ENCODE measurements at regions not wholly inside any gene's neighbourhood (a gene's known extent, or its start where the extent isn't known, plus 50 kb on each side); places are given as distances from the start of the nearest gene placed in this dataset.
"Not testable (repeated sequence)": the region's sequence is repeated elsewhere in the genome, so short reads cannot be mapped to it uniquely, and the experiment has no call there.

- DNase-seq, result no peak
Observed at GRCh38 chr3:144963810-144964209, 992.2 kb downstream of the DIPK2A start.

DNA sequence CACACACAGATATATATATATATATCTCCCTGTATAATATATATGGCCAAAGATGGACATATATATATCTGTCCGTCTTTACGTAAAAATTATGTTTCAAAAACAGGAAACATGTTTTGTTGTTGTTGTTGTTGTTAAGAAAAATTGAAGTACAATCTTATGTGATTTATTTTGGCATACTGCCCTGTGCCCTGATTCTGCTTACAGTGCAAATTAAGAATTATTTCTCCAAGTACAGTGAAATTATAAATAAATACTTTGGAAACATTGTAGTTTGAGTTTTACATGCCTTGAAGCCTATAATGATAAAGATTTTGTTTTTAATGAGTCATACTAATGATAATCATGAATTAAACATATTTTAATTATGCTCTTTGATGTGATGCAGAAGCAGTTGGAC is 994.9 kb downstream of the DIPK2A start:
- no peak for DNase-seq

DNA sequence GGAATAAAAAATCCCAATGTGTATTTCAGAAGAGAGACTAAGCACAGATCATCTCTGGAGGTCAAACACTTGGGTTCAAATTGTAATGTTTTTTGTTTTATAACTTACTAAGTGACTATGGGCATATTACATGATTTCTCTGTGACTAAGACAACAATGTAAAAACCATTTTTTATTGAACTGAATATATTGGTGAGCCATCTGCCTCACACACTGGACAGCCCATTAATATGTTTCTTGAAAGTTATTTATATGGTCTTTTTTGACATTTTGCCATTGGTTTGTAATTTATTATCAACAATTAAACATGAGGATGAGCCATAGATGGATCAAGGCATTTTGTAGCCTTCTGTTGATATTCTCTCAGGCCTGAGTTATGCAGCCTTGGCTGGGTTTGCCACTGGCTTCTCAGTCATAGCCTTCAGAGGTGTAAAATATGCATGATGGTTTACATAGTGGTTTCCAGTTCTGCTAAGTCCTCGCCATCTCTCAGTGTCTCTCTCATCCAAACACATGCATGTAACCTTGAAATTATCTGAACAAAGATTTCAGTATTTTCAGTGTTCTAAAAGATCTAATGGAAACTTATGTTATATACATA is 997.2 kb downstream of the DIPK2A start:
- DNase-seq, result no peak

DNA sequence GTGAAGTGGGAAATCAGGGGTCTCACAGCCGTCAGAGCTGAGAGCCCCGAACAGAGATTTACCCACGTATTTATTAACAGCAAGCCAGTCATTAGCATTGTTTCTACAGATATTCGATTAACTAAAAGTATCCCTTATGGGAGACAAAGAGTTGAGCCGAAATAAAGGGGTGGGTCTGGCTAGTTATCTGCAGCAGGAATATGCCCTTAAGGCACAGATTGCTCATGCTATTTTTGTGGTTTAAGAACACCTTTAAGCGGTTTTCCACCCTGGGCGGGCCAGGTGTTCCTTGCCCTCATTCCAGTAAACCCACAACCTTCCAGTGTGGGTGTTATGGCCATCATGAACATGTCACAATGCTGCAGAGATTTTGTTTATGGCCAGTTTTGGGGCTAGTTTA is 1012.9 kb downstream of the DIPK2A start:
- DNase-seq, result not testable (repeated sequence)

- no peak for DNase-seq
Observed at GRCh38 chr3:144989807-144990206, 1018.2 kb downstream of the DIPK2A start.

GRCh38 chr3:144995856-144996255 is 1024.2 kb downstream of the DIPK2A start:
- no peak for DNase-seq

DNA sequence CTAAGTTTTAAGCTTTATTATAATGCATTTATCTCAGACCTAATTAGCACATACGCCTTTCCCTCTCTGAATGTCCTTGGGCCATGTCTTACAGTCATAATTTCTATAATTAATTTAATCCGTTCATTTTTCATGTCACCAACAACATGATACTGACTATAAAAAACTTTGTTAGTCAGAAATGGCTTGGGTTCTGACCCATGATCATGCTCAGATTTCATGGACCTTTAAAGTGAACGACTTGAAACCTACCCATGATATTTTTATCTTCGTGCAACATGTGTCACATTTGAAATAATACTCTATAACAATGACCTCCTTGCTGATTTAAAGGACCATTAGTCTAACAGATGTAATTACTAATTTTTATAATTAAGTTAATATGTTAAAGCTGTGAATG is 1033.8 kb downstream of the DIPK2A start:
- no peak for DNase-seq

DNA sequence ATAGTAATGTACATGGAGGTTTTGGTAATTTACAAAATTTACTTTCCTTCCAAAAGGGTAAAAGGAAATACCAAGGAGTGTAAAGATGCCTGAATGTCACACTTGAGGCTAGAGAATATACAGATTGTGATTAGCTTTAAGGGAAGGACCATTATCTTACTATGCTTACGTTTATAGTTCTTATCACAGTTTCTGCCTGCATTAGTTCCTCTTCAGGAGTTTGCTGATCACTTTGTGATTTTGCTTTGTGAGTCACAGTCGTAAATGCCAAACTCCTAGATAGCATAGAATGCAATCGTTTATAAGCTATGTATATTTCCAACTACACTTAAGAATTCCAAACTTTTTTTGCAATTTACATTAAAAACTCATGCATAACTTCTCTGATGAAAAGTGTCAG is 1034.6 kb downstream of the DIPK2A start:
- no peak for DNase-seq

- no peak for DNase-seq
Observed at GRCh38 chr3:145013931-145014330, 1042.3 kb downstream of the DIPK2A start.

- DNase-seq, result no peak
Observed at GRCh38 chr3:145015253-145015652, 1043.6 kb downstream of the DIPK2A start.

- DNase-seq, result no peak
Observed at GRCh38 chr3:145017959-145018358, 1046.3 kb downstream of the DIPK2A start.

DNA sequence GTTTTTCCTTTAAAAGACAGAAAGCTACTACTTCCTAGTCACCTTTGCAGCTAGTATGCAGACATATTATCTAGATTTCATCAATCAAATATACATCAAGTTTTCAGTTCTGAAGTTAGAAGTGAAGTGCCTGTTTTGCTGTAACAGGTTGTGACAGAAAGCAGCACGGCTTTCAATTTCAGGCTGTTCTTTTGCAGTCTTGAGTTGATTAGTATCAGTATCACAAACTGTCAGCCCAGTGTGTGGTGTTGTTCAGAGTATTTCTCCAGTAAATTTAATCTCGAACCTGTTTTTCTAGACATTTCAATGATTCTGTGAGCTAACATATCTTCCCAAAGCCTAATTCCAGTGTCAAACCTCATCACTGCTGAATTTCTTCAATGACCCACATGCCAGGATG is 1050.8 kb downstream of the DIPK2A start:
- DNase-seq, result no peak

- no peak for DNase-seq
Observed at GRCh38 chr3:145024700-145025099, 1053.1 kb downstream of the DIPK2A start.

GRCh38 chr3:145027186-145027585 is 1055.6 kb downstream of the DIPK2A start:
- not testable (repeated sequence) for DNase-seq

- no peak for DNase-seq
Observed at GRCh38 chr3:145032791-145033190, 1061.2 kb downstream of the DIPK2A start.

DNA sequence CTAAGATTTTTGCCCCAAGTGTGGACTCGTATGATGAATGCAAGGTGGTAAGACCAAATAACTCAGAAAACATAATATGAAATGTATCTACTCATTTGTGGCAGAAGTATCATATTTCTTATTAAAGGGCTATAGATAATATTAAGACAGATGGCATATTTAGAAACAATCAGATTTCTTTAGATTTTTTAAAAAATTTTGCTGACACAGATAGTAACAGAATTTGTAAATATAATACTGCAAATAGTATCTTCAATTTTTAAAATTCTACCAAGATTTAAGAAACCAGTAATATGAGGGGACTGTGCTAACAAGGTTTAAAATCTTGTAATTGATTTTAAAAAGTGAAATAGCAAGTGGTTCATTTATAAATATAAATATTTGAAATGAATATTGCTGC is 1064.1 kb downstream of the DIPK2A start:
- DNase-seq, result no peak

- DNase-seq, result not testable (repeated sequence)
Observed at GRCh38 chr3:145054055-145054454, 1082.4 kb downstream of the DIPK2A start.

DNA sequence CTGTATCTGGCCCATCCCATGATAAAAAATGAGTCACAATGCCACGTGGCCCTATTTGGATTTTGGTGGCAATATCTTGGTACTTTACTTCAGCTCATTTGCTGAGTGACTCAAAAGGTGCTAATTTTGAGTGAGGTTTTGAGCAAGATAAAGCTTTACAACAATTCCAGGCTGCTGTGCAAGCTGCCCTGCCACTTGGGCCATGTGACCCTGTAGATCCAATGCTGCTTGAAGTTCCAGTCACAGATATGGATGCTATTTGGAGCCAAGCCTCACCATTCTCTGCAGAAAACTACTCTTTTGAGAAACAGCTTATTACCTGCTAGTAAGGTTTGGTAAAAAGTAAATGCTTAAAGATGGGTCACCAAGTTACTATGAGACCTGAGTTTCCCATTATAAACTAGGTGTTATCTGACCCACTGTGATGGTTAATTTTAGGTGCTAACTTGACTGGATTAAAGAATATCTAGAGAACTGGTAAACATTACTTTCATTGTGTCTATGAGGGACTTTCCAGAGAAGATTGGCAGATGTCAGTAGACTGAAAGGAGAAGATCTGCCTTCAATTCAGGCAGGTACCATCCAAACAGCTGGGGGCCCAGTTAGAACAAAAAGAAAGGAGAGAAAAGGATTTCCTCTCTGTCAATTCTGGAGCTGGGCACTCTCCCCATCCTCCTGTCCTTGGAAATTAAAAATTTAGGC is 1083.9 kb downstream of the DIPK2A start:
- DNase-seq, result no peak

- no peak for DNase-seq
Observed at GRCh38 chr3:145058483-145058882, 1086.9 kb downstream of the DIPK2A start.

GRCh38 chr3:145063616-145064015 is 1092.0 kb downstream of the DIPK2A start:
- DNase-seq, result no peak

- DNase-seq, result no peak
Observed at GRCh38 chr3:145070795-145071194, 1090.2 kb downstream of the PLOD2 start.

GRCh38 chr3:145079436-145079835 is 1081.5 kb downstream of the PLOD2 start:
- no peak for DNase-seq

GRCh38 chr3:145087038-145087437 is 1073.9 kb downstream of the PLOD2 start:
- no peak for DNase-seq

- DNase-seq, result no peak
Observed at GRCh38 chr3:145088917-145089316, 1072.1 kb downstream of the PLOD2 start.

DNA sequence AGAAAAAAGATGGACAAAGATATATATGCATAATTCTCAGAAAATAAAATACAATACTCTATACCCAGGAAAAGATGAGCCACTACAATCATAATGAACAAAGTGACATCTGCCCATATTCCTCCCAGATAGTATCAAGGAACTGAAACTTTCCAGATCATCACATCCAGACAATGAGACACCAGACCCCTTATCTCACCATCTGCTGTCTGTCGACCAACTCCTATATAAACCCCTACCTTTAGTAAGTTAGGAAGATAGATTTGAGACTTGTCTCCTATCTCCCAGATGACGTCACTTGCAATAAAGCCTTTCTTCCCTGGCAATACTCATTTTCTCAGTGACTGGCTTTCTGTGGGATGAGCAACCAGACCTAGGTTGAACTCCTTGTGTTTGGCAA is 1071.6 kb downstream of the PLOD2 start:
- DNase-seq, result no peak
